Suppressor macrophage treated with lipopolysaccharide for 1 hour (primary cell): ENCODE measurements at regions not wholly inside any gene's neighbourhood (a gene's known extent, or its start where the extent isn't known, plus 50 kb on each side); places are given as distances from the start of the nearest gene placed in this dataset.

Source experiments
- DNase-seq, 3 donors: peaks; one replicate each; pipeline ENCODE4 v3.0.0-alpha.2; 2020 to 2022

DNA sequence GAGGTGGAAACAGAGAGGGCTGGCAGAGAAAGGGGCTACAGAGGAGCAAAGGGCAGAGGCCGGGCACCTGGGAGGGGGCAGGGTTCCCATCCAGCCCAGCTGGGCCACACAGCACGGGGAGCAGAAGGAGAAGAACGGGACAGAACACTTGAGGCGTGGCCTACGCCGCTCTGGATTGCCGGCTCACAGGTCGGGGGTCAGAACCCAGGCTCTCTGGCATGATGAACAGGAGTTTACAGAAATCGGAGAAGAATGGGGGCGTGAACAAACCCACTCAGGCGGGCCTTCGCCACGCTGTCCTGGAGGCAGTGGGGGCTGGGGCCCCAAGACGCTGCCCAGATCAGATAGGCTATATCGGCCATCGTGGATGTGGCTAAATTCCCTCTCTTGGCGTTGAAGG lies 362.2 kb upstream of the SHH start:
- no peak for DNase-seq

DNA sequence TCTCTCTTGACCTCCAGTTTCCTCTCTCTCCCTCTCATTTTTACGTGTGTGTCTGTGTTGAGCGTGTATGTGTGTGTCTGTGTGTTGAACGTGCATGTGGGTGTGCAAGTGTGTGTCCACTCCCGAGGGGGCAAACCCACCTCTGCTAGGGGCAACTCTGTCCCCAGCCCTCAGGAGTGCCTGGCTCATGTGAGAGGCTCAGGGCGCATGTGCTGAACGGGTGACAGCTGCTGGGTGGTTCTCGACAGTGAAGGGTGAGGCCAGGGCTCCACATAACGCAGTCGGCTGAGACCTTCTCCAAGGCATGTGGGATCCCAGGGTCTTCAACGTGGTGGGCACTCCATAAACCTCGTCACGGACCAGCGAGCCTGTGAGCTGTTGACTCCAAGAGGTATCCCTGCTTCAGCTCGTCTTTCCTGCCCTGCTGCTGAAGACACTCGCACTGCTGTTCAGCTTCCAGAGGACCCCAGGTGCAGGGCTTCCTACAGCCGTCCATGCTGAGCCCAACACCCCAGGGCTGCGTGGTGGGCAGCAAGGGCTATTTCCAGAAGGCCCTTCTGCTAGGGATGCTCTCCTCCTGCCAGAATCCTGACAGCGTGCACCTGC lies 361.6 kb upstream of the SHH start:
- no peak for DNase-seq

DNA sequence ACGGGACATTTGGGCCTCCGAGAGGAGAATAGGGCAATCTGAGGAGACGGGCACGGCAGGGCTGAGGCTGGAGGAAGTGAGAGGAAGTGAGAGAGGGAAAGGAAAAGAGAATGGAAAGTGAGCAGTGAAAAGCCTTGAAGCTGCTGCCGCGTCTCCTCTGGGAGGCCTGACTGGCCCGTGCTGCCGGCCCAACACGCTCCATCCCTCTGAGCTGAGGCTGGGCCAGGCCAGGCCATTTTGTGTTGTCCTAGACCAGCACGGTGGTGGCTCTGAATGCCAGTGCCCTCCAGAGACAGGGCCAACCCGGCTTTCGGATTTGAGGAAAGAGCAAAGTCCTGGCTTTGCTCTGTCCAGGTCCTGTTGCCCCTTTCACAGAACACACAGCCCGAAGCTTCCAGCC lies 361.1 kb upstream of the SHH start:
- no peak for DNase-seq

DNA sequence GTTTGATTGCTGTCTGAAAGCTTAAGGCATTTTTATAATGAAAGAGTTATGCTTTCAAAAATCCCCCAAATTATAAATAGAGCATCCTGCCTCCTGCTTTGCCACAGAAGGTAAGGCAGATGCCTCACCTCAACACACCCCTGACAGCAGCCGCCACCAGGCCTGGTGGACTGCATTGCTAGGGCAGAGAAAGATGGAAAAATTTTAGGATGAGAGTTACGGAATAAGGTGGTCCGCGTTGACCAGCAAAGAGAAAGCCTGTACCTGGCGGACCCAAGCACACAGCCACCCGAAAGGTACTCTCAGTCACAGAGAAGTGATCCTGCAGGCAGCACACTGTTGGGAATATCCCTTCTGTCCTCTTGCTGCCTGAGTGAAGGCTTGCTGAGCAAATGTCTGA lies 360.4 kb upstream of the SHH start:
- DNase-seq = no peak

- DNase-seq = no peak
These were observed 357.5 kb upstream of the SHH start for GRCh38 chr7:156169474-156170370.

DNA sequence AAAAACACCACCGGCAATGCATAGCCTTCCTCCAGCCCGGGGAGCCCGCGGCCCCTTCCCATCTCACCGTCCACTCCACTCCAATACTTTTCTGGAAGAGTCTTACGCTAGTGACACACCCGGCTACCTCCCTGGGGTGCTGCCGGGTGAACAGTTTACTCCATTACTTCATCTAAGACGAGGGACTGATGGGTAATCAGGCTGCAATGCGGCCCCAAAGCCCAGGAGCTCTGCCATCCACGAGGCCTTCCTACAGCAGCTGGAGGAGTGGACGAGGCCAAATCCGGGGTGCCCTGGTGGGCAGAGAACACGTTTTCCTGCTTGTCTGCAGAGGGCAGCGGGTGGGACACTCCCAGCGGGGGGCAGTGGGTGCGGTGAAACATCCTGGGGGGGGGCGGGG lies 356.2 kb upstream of the SHH start:
- no peak for DNase-seq

GRCh38 chr7:156167987-156168386 lies 355.7 kb upstream of the SHH start:
- DNase-seq = no peak

DNA sequence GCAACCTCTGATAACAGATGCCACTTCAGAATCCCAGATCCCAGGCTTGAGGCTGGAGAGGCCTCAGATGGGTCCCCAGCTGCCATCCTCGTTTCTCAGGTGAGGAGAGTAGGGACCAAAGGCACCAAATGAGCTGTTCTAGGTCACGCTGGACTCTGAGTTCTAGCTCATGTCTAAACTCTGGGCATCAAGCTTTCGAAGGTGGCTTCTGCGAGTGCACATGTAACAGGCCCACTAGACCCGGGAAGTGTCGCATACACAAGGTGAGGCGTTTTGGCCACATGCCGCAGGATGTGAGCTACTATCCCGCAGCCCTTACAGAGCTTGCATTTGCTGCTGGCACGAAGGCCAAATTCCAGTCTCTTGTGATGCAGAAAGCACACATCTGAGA lies 355.1 kb upstream of the SHH start:
- DNase-seq = no peak

- no peak for DNase-seq
These were observed 354.6 kb upstream of the SHH start for GRCh38 chr7:156166692-156167416.

- no peak for DNase-seq
These were observed 351.5 kb upstream of the SHH start for GRCh38 chr7:156163747-156164146.

DNA sequence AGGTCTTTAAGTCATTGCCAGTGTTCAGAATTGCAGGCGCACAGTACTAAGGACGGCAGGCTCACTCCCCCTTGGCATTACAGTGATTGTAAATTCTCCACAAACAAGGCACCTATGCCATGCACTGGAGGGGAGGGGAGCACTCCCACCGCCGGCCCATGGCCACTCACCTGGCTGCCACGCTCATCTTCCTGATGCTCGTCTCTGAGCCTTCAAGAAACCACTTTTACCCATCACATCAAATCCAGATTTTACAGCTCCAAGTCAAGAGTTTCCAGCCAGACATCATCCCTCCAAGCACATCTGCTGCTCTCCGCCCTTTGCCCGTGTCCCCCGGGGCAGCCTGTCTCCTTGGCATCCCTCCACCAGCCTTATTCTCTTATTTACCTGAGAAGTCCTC lies 350.2 kb upstream of the SHH start:
- no peak for DNase-seq

GRCh38 chr7:156160811-156161210 lies 348.5 kb upstream of the SHH start:
- no peak for DNase-seq

- DNase-seq = no peak
These were observed 346.4 kb upstream of the SHH start for GRCh38 chr7:156158693-156159092.

- DNase-seq = no peak
These were observed 345.9 kb upstream of the SHH start for GRCh38 chr7:156158213-156158612.

GRCh38 chr7:156157409-156158012 lies 345.2 kb upstream of the SHH start:
- DNase-seq = no peak

DNA sequence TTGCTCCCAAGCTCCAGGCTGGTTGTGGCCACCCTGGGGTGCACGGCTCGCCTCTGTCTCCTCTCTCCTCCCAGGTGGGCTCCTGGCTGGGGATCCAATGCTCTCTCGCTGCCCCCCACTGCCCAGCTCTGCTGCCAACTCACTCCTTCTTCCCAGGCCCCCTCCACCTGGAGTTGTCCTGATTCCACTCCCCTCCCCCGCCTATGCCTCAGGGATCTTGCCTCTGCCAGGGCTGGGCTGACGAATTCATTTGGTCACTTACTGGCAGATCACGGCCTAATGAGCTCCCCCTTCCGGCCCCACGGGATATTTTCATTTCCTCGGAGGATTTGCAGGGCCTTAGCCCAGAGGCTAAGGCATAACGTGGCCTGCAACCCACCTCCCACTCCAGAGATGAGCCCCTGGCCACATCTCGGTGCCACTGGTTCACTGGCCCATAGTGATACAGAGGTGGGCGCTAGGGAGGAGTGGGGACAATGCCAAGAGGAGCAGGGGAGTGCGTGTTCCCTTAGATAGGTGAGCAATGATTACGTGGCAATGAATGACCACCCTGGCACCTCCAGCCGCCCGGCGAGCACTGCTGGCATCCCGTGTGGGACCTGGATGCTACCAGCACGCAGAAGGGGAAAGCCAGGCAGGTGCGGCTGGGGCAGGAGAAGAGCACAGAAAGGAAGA lies 344.6 kb upstream of the SHH start:
- DNase-seq = peak in 2 of 3 donors; percentile 2 to 11

- no peak for DNase-seq
These were observed 343.9 kb upstream of the SHH start for GRCh38 chr7:156155988-156156733.

DNA sequence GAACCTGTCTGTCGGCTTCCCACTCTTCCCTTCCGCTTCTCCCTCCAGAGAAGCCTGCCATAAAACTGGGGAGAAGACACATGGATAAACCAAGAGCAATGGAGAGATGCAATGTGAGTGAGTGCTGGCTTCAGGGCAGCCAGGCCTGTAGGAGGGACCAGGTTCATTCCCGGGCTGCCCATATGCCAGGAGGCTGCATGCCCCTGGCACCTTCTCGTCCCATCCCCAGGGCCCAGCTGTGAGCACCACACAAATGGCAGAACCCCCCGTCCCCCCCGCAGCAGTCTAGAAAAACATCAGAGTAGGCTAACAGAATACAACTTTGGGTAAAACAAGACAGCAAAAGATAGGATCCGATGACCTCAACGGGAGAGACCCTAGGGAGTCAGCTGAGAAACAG lies 341.3 kb upstream of the SHH start:
- DNase-seq = no peak

GRCh38 chr7:156152390-156152789 lies 340.1 kb upstream of the SHH start:
- DNase-seq = no peak

DNA sequence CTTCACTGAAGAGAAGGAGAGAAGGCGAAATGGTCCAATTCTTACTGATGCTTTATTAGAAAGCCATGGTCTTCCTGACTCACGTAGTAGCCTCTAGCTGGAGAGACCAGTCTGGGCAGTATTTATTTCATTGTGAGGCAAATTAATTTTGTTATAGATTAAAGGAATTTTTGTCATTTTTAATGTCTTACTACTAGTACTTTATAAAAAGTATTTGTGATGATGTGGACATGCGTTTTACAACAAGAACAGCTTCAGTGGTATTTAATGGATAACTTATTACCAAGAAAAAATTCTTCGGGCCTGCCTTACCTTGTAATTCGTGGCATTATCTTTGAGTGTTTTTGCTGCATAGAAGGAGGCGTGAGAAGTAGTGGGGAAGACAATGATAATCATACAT lies 339.4 kb upstream of the SHH start:
- no peak for DNase-seq

DNA sequence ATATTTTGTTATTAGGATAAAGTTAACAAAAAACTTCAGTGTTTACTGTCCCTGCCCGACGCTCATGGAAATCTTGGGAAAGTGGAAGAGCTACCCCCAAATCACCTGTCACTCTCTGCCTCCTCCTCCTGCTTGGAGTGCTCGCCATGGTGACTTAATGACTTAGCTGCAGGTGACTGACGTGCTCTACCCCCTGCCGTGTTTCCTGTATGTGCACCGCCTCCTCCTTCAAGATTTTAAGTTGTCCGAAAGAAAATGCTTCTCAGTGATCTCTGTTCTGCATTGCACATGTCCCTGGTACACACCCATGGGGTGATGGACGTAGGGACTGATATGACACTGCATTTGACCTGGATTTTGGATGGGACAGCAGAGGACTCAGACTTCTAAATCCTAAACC lies 338.8 kb upstream of the SHH start:
- DNase-seq = no peak

GRCh38 chr7:156148995-156149394 lies 336.7 kb upstream of the SHH start:
- DNase-seq = no peak
